ENCODE measurements at regions not wholly inside any gene's neighbourhood (a gene's known extent, or its start where the extent isn't known, plus 50 kb on each side); places are given as distances from the start of the nearest gene placed in this dataset.

DNA sequence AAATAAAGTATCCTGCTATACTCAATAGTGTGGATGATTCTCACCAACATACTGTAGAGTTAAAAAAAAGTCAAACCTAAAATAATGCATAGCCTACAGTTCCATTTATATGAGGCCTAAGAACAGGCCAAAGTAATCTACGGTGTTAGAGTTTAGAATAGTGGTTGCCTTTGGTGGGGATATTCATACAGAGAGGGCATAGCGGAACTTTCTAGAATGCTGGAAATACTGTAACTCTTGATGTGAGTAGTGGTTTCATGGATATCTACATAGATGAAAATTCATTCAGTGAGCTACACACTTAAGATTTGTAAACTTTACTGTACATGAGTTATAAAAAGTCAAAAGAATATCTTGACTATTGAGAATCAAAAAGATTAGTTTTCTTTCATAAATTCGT, 349.9 kb upstream of the NFE2L3 start:
- TF ChIP-seq, protein P1, sequence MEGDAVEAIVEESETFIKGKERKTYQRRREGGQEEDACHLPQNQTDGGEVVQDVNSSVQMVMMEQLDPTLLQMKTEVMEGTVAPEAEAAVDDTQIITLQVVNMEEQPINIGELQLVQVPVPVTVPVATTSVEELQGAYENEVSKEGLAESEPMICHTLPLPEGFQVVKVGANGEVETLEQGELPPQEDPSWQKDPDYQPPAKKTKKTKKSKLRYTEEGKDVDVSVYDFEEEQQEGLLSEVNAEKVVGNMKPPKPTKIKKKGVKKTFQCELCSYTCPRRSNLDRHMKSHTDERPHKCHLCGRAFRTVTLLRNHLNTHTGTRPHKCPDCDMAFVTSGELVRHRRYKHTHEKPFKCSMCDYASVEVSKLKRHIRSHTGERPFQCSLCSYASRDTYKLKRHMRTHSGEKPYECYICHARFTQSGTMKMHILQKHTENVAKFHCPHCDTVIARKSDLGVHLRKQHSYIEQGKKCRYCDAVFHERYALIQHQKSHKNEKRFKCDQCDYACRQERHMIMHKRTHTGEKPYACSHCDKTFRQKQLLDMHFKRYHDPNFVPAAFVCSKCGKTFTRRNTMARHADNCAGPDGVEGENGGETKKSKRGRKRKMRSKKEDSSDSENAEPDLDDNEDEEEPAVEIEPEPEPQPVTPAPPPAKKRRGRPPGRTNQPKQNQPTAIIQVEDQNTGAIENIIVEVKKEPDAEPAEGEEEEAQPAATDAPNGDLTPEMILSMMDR (IDR thresholded peaks at IDR 0.05): no peak
- no peak for TF ChIP-seq POLR2A (IDR thresholded peaks at IDR 0.05)
